Panc1 (cell line): ENCODE measurements at regions not wholly inside any gene's neighbourhood (a gene's known extent, or its start where the extent isn't known, plus 50 kb on each side); places are given as distances from the start of the nearest gene placed in this dataset.
"Not testable (repeated sequence)": the region's sequence is repeated elsewhere in the genome, so short reads cannot be mapped to it uniquely, and the experiment has no call there.

Source experiments
- CTCF ChIP-seq: fragments of 450-650 bp; IDR thresholded peaks from 2 replicates; pipeline ENCODE4 v1.5.1; 2017; ENCODE audit warnings: mild to moderate bottlenecking
- POLR2AphosphoS5 ChIP-seq: IDR thresholded peaks from 2 replicates; pipeline ENCODE4 v1.6.1; 2012; ENCODE audit warnings: mild to moderate bottlenecking, low read depth, low read length, moderate library complexity
- REST ChIP-seq, 2 experiments: IDR thresholded peaks; 2 replicates each; pipeline ENCODE4 v1.6.1; 2011 to 2012; ENCODE audit warnings: low read depth in 2 of 2, control low read depth in 1 of 2, low read length in 1 of 2, mild to moderate bottlenecking in 1 of 2, moderate library complexity in 1 of 2; ENCODE audit not compliant: insufficient read depth in 1 of 2
- SIN3A ChIP-seq: IDR thresholded peaks from 2 replicates; pipeline ENCODE4 v1.6.1; 2012; ENCODE audit warnings: low read depth, mild to moderate bottlenecking, low read length, moderate library complexity, borderline replicate concordance; ENCODE audit not compliant: insufficient read depth

- TF ChIP-seq CTCF; SIN3A; POLR2AphosphoS5; REST (IDR thresholded peaks at IDR 0.05; ENCODE audit: insufficient read depth in 1 of 2, low read depth in 2 of 2, low read length in 1 of 2): not testable (repeated sequence)
Measured at GRCh38 chr20:30524155-30524554, 733.3 kb upstream of the DEFB115 start.
